H9 (cell line): ENCODE measurements at regions not wholly inside any gene's neighbourhood (a gene's known extent, or its start where the extent isn't known, plus 50 kb on each side); places are given as distances from the start of the nearest gene placed in this dataset.

Experiments used
- DNase-seq: peaks from one replicate; pipeline ENCODE4 v3.0.0-alpha.2; 2017
- H2AFZ ChIP-seq: one replicate; pipeline ENCODE4 v1.6.1; 2013; ENCODE audit warnings: mild to moderate bottlenecking, low read length, control low read depth, moderate library complexity
- H2AK5ac ChIP-seq: 2 replicates; pipeline ENCODE4 v1.6.1; 2013; ENCODE audit warnings: low read length, control low read depth, mixed read lengths; ENCODE audit not compliant: insufficient read length
- H2BK120ac ChIP-seq: one replicate; pipeline ENCODE4 v1.6.1; 2013; ENCODE audit warnings: low read depth, mild to moderate bottlenecking, low read length, control low read depth, inconsistent platforms; ENCODE audit not compliant: poor library complexity, severe bottlenecking
- H2BK12ac ChIP-seq: 2 replicates; pipeline ENCODE4 v1.6.1; 2013; ENCODE audit warnings: low read length, control low read depth, mixed read lengths, low read depth; ENCODE audit not compliant: insufficient read length
- H2BK15ac ChIP-seq: 2 replicates; pipeline ENCODE4 v1.6.1; 2013; ENCODE audit warnings: low read depth, low read length, control low read depth
- H2BK20ac ChIP-seq: one replicate; pipeline ENCODE4 v1.6.1; 2013; ENCODE audit warnings: low read depth, mild to moderate bottlenecking, low read length, control low read depth, inconsistent platforms; ENCODE audit not compliant: poor library complexity, severe bottlenecking
- H2BK5ac ChIP-seq: 2 replicates; pipeline ENCODE4 v1.6.1; 2013; ENCODE audit warnings: low read length, control low read depth, mixed read lengths; ENCODE audit not compliant: insufficient read length
- H3K14ac ChIP-seq: 2 replicates; pipeline ENCODE4 v1.6.1; 2013; ENCODE audit warnings: low read length, control low read depth; ENCODE audit not compliant: insufficient read depth
- H3K18ac ChIP-seq: 2 replicates; pipeline ENCODE4 v1.6.1; 2013; ENCODE audit warnings: low read depth, mild to moderate bottlenecking, mixed read lengths, low read length, control low read depth; ENCODE audit not compliant: insufficient read length
- H3K23ac ChIP-seq: 2 replicates; pipeline ENCODE4 v1.6.1; 2013; ENCODE audit warnings: low read length, control low read depth, mixed read lengths, low read depth; ENCODE audit not compliant: insufficient read length
- H3K23me2 ChIP-seq: 2 replicates; pipeline ENCODE4 v1.6.1; 2013; ENCODE audit warnings: low read depth, mild to moderate bottlenecking, mixed read lengths, low read length, control low read depth; ENCODE audit not compliant: insufficient read length, poor library complexity, severe bottlenecking
- H3K27ac ChIP-seq: 2 replicates; pipeline ENCODE4 v1.5.1; 2013; ENCODE audit warnings: low read length, control low read depth, mixed read lengths, low read depth; ENCODE audit not compliant: insufficient read length
- H3K27me3 ChIP-seq: 2 replicates; pipeline ENCODE4 v1.6.1; 2013; ENCODE audit warnings: low read length, control low read depth, inconsistent platforms; ENCODE audit not compliant: insufficient read depth
- H3K4ac ChIP-seq: 2 replicates; pipeline ENCODE4 v1.6.1; 2013; ENCODE audit warnings: low read depth, mild to moderate bottlenecking, control low read depth, inconsistent platforms, low read length, moderate library complexity
- H3K4me1 ChIP-seq: 2 replicates; pipeline ENCODE4 v1.6.1; 2013; ENCODE audit warnings: low read length, control low read depth, inconsistent platforms; ENCODE audit not compliant: insufficient read depth
- H3K4me2 ChIP-seq: 2 replicates; pipeline ENCODE4 v1.6.1; 2013; ENCODE audit warnings: low read length, control low read depth, mixed read lengths; ENCODE audit not compliant: insufficient read length, insufficient read depth
- H3K56ac ChIP-seq: 2 replicates; pipeline ENCODE4 v1.6.1; 2013; ENCODE audit warnings: low read depth, mild to moderate bottlenecking, mixed read lengths, low read length, control low read depth; ENCODE audit not compliant: insufficient read length
- H3K79me1 ChIP-seq: 2 replicates; pipeline ENCODE4 v1.6.1; 2013; ENCODE audit warnings: low read depth, mild to moderate bottlenecking, moderate library complexity, low read length, control low read depth, inconsistent platforms; ENCODE audit not compliant: insufficient read depth, poor library complexity, severe bottlenecking
- H3K79me2 ChIP-seq: 2 replicates; pipeline ENCODE4 v1.6.1; 2013; ENCODE audit warnings: low read length, control low read depth, inconsistent platforms; ENCODE audit not compliant: insufficient read depth
- H3K9ac ChIP-seq: 2 replicates; pipeline ENCODE4 v1.6.1; 2013; ENCODE audit warnings: low read length, control low read depth, mixed read lengths; ENCODE audit not compliant: insufficient read length; ENCODE audit errors: extremely low read depth
- H3K9me3 ChIP-seq: one replicate; pipeline ENCODE4 v1.6.1; 2013; ENCODE audit warnings: low read depth, low read length, inconsistent platforms; ENCODE audit not compliant: control insufficient read depth
- H3T11ph ChIP-seq: one replicate; pipeline ENCODE4 v1.6.1; 2013; ENCODE audit warnings: mild to moderate bottlenecking, low read length, control low read depth, inconsistent platforms
- H4K20me1 ChIP-seq: one replicate; pipeline ENCODE4 v1.6.1; 2013; ENCODE audit not compliant: control insufficient read depth, insufficient read length, insufficient read depth
- H4K5ac ChIP-seq: 2 replicates; pipeline ENCODE4 v1.6.1; 2013; ENCODE audit warnings: low read depth, mild to moderate bottlenecking, mixed read lengths, low read length, control low read depth; ENCODE audit not compliant: insufficient read length
- H4K8ac ChIP-seq: replicated peaks from 2 replicates; pipeline ENCODE4 v1.6.1; 2013; ENCODE audit warnings: low read length, control low read depth, mixed read lengths, low read depth; ENCODE audit not compliant: insufficient read length
- H4K91ac ChIP-seq: 2 replicates; pipeline ENCODE4 v1.6.1; 2013; ENCODE audit warnings: low read depth, mild to moderate bottlenecking, moderate library complexity, mixed read lengths, low read length, control low read depth; ENCODE audit not compliant: insufficient read length
- H3K27ac Mint-ChIP-seq, 3 experiments: 2 replicates in 2 of 3; 3 replicates in 1 of 3; pipeline ENCODE4 v1.8.0; 2020 to 2021; ENCODE audit warnings: mixed read lengths in 3 of 3, mild to moderate bottlenecking in 1 of 3, moderate library complexity in 1 of 3
- H3K27me3 Mint-ChIP-seq: 2 replicates; pipeline ENCODE4 v1.8.0; 2021; ENCODE audit warnings: low read depth, mild to moderate bottlenecking, moderate library complexity, mixed read lengths
- H3K36me3 Mint-ChIP-seq, 3 experiments: 2 replicates in 2 of 3; 3 replicates in 1 of 3; pipeline ENCODE4 v1.8.0; 2020 to 2021; ENCODE audit warnings: low read depth in 3 of 3, mixed read lengths in 3 of 3; ENCODE audit not compliant: insufficient read depth in 1 of 3
- H3K4me1 Mint-ChIP-seq, 2 experiments: 2 replicates each; pipeline ENCODE4 v1.8.0; 2020; ENCODE audit warnings: mixed read lengths in 2 of 2
- H3K4me3 Mint-ChIP-seq, 2 experiments: 2 replicates in 1 of 2; 3 replicates in 1 of 2; pipeline ENCODE4 v1.8.0; 2020 to 2021; ENCODE audit warnings: mild to moderate bottlenecking in 2 of 2, mixed read lengths in 2 of 2, moderate library complexity in 1 of 2
- H3K9me3 Mint-ChIP-seq, 2 experiments: 2 replicates in 1 of 2; 3 replicates in 1 of 2; pipeline ENCODE4 v1.8.0; 2020; ENCODE audit warnings: mild to moderate bottlenecking in 2 of 2, mixed read lengths in 2 of 2, moderate library complexity in 1 of 2
- WGBS: extraction: QIAGEN DNeasy Blood & Tissue Kit; methylation state at CpG from one replicate; pipeline ENCODE4 v1.1.7; 2013; ENCODE audit warnings: missing lambda C conversion rate, low lambda C conversion rate, mixed read lengths; ENCODE audit not compliant: insufficient read length; ENCODE audit errors: extremely low coverage; 5-methylcytosine and 5-hydroxymethylcytosine counted together
- TF ChIP-seq, protein P1 (sequence below): fragments of 200-600 bp; sonication (generic); conservative IDR thresholded peaks from 3 replicates; pipeline ENCODE4 v1.8.0; 2021; ENCODE audit warnings: antibody characterized with exemption, mild to moderate bottlenecking

DNA sequence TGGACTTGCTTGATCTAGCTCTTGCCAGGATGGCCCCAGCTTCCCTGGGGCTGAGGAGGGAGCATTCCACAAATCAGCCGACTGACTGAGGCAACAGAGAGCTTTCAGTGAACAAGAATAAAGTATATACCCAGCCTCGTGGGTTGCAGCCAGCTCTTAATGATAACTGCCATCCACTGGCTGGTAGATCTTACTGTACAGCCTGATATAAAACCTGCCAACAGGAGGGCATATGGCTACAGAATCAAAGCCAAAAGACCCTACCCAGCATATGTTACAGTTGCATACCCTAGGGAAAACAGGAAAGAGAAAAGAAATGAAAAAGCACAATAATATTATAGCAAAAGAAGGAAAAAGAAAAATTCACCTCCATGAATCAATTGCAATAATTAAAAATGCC, 775.9 kb upstream of the KIF2B start:
- H2AK5ac ChIP-seq: no peak overlapping the region
- H3K9ac ChIP-seq: no peak overlapping the region
- WGBS: no CpG with 5 or more reads among the region's 2 CpGs
- no peak overlapping the region for H4K5ac ChIP-seq
- H3K18ac ChIP-seq: no peak overlapping the region
- no peak overlapping the region for H2AFZ ChIP-seq
- no peak for DNase-seq
- Mint-ChIP-seq H3K27me3 (no peaks in the 10 kb centered on the region), H3K27ac (no peak overlapping the region), H3K9me3 (peaks cover 14 to 22% of the 10 kb centered on the region in 2 experiments; a peak in 4 of 5 replicates), H3K4me1 (no peaks in the 10 kb centered on the region), H3K36me3 (peaks cover 4 to 9% (median 6%) of the 10 kb centered on the region in 3 experiments; a peak in 5 of 7 replicates), H3K4me3 (no peak overlapping the region)
- no peak overlapping the region for H2BK20ac ChIP-seq
- no peaks in the 10 kb centered on the region for H4K20me1 ChIP-seq
- no peaks in the 10 kb centered on the region for H3K9me3 ChIP-seq
- H2BK12ac ChIP-seq: no peak overlapping the region
- H4K8ac ChIP-seq: no peak overlapping the region
- no peak overlapping the region for H3T11ph ChIP-seq
- H2BK15ac ChIP-seq: no peak overlapping the region
- no peak overlapping the region for H3K56ac ChIP-seq
- no peak overlapping the region for H2BK5ac ChIP-seq
- no peak overlapping the region for H3K23ac ChIP-seq
- H3K4me2 ChIP-seq: no peak overlapping the region
- H3K4ac ChIP-seq: no peak overlapping the region
- no peaks in the 10 kb centered on the region for H3K79me2 ChIP-seq
- H3K23me2 ChIP-seq: no peaks in the 10 kb centered on the region
- no peak overlapping the region for H4K91ac ChIP-seq
- H3K27me3 ChIP-seq: no peaks in the 10 kb centered on the region
- no peaks in the 10 kb centered on the region for H3K4me1 ChIP-seq
- no peak overlapping the region for H3K27ac ChIP-seq
- H2BK120ac ChIP-seq: no peak overlapping the region
- H3K79me1 ChIP-seq: no peaks in the 10 kb centered on the region
- TF ChIP-seq, protein P1, sequence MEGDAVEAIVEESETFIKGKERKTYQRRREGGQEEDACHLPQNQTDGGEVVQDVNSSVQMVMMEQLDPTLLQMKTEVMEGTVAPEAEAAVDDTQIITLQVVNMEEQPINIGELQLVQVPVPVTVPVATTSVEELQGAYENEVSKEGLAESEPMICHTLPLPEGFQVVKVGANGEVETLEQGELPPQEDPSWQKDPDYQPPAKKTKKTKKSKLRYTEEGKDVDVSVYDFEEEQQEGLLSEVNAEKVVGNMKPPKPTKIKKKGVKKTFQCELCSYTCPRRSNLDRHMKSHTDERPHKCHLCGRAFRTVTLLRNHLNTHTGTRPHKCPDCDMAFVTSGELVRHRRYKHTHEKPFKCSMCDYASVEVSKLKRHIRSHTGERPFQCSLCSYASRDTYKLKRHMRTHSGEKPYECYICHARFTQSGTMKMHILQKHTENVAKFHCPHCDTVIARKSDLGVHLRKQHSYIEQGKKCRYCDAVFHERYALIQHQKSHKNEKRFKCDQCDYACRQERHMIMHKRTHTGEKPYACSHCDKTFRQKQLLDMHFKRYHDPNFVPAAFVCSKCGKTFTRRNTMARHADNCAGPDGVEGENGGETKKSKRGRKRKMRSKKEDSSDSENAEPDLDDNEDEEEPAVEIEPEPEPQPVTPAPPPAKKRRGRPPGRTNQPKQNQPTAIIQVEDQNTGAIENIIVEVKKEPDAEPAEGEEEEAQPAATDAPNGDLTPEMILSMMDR: no peak
- H3K14ac ChIP-seq: no peak overlapping the region
